HG03175 (cell line): ENCODE measurements at regions not wholly inside any gene's neighbourhood (a gene's known extent, or its start where the extent isn't known, plus 50 kb on each side); places are given as distances from the start of the nearest gene placed in this dataset.
"Not testable (repeated sequence)": the region's sequence is repeated elsewhere in the genome, so short reads cannot be mapped to it uniquely, and the experiment has no call there.

Experiments used
- ATAC-seq: cut with Tn5 transposase; IDR thresholded peaks from one replicate; pipeline ENCODE4 v1.9.1; 2021; ENCODE audit warnings: mild to moderate bottlenecking, moderate library complexity; ENCODE audit not compliant: unreplicated experiment

- no peak for ATAC-seq
These were observed 73.7 kb downstream of the GEMIN8 start for GRCh38 chrX:13955975-13956374.

GRCh38 chrX:13955095-13955647 lies 74.5 kb downstream of the GEMIN8 start:
- no peak for ATAC-seq

- no peak for ATAC-seq
These were observed 77.1 kb downstream of the GEMIN8 start for GRCh38 chrX:13952581-13952980.

GRCh38 chrX:13946223-13946622 lies 83.5 kb downstream of the GEMIN8 start:
- not testable (repeated sequence) for ATAC-seq

- ATAC-seq = not testable (repeated sequence)
These were observed 83.9 kb downstream of the GEMIN8 start for GRCh38 chrX:13945787-13946186.

GRCh38 chrX:13940671-13941070 lies 89.0 kb downstream of the GEMIN8 start:
- no peak for ATAC-seq

GRCh38 chrX:13939741-13940597 lies 89.7 kb downstream of the GEMIN8 start:
- no peak for ATAC-seq

- ATAC-seq = no peak
These were observed 90.7 kb downstream of the GEMIN8 start for GRCh38 chrX:13938829-13939530.

GRCh38 chrX:13938051-13938828 lies 91.5 kb downstream of the GEMIN8 start:
- ATAC-seq = no peak

- no peak for ATAC-seq
These were observed 92.2 kb downstream of the GEMIN8 start for GRCh38 chrX:13937370-13938050.

GRCh38 chrX:13936521-13937225 lies 93.0 kb downstream of the GEMIN8 start:
- ATAC-seq = no peak

- no peak for ATAC-seq
These were observed 95.0 kb downstream of the GEMIN8 start for GRCh38 chrX:13934731-13935130.

- no peak for ATAC-seq
These were observed 95.8 kb downstream of the GEMIN8 start for GRCh38 chrX:13933851-13934250.

GRCh38 chrX:13933352-13933751 lies 96.3 kb downstream of the GEMIN8 start:
- no peak for ATAC-seq

GRCh38 chrX:13932416-13932815 lies 97.3 kb downstream of the GEMIN8 start:
- no peak for ATAC-seq

- ATAC-seq = no peak
These were observed 102.5 kb downstream of the GEMIN8 start for GRCh38 chrX:13927175-13927574.

- no peak for ATAC-seq
These were observed 105.8 kb downstream of the GEMIN8 start for GRCh38 chrX:13923845-13924244.

GRCh38 chrX:13923289-13923688 lies 106.4 kb upstream of the GPM6B start:
- no peak for ATAC-seq

- no peak for ATAC-seq
These were observed 100.6 kb upstream of the GPM6B start for GRCh38 chrX:13917507-13917906.

GRCh38 chrX:13911586-13911985 lies 94.7 kb upstream of the GPM6B start:
- ATAC-seq = no peak
